ENCODE measurements at regions not wholly inside any gene's neighbourhood (a gene's known extent, or its start where the extent isn't known, plus 50 kb on each side); places are given as distances from the start of the nearest gene placed in this dataset.

GRCh38 chr10:2279711-2280110 lies 542.4 kb upstream of the ADARB2 start (continued):
- TF ChIP-seq ZNF462 (CRISPR knock-in tag; IDR thresholded peaks at IDR 0.05): no peak

GRCh38 chr10:2278363-2278762 lies 541.0 kb upstream of the ADARB2 start:
- Mint-ChIP-seq H3K4me3 (no peak overlapping the region), H3K36me3 (ENCODE audit: low read depth) (peaks cover 3% of the 10 kb centered on the region; the same call in 1 of the 3 replicates), H3K27ac (no peak overlapping the region), H3K9me3 (peaks cover 17% of the 10 kb centered on the region), H3K4me1 (peaks cover 21% of the 10 kb centered on the region), H3K27me3 (ENCODE audit: insufficient read depth, low read depth, poor library complexity) (no peaks in the 10 kb centered on the region)
- Histone ChIP-seq H4K20me1 (replicated peaks; ENCODE audit: insufficient read depth) (no peaks in the 10 kb centered on the region), H3K27ac (ENCODE audit: low read depth) (no peak overlapping the region), H3K4me2 (no peak overlapping the region), H3K9me2 (ENCODE audit: insufficient read depth) (peaks cover 4% of the 10 kb centered on the region; the same call in 1 of the 2 replicates), H3K79me2 (replicated peaks; ENCODE audit: insufficient read depth) (no peaks in the 10 kb centered on the region), H3K36me3 (ENCODE audit: insufficient read depth) (no peaks in the 10 kb centered on the region; the same call in 1 of the 2 replicates), H3K4me1 (ENCODE audit: insufficient read depth) (peaks cover 13% of the 10 kb centered on the region), H3K27me3 (ENCODE audit: insufficient read depth) (no peaks in the 10 kb centered on the region), H2AFZ (no peak overlapping the region), H3F3A (replicated peaks; ENCODE audit: low read depth) (no peaks in the 10 kb centered on the region), H3K4me3 (no peak overlapping the region)
- ATAC-seq: no peak
- no peak for DNase-seq (ENCODE audit: low spot score)
- TF ChIP-seq EZH2 (IDR thresholded peaks at IDR 0.05; ENCODE audit: low read depth, unreplicated experiment) (no peak), REST (IDR thresholded peaks at IDR 0.05; ENCODE audit: unreplicated experiment) (no peak), ZNF114 (CRISPR knock-in tag; IDR thresholded peaks at IDR 0.05) (no peak), ZNF331 (CRISPR knock-in tag; IDR thresholded peaks at IDR 0.05; ENCODE audit: low read depth) (no peak), NANOG (IDR thresholded peaks at IDR 0.05; ENCODE audit: borderline replicate concordance) (no peak), CTCF (conservative IDR thresholded peaks at IDR 0.05; ENCODE audit: low read depth in 2 of 2) (no peak), POLR2AphosphoS5 (IDR thresholded peaks at IDR 0.05; ENCODE audit: low read depth) (no peak), EZH2phosphoT487 (IDR thresholded peaks at IDR 0.05; ENCODE audit: unreplicated experiment) (no peak), ETS1 (IDR thresholded peaks at IDR 0.05) (no peak), STAT1 (IDR thresholded peaks at IDR 0.05; ENCODE audit: unreplicated experiment) (no peak)
